Fibroblast of villous mesenchyme (primary cell): ENCODE measurements at regions not wholly inside any gene's neighbourhood (a gene's known extent, or its start where the extent isn't known, plus 50 kb on each side); places are given as distances from the start of the nearest gene placed in this dataset.

Source experiments
- DNase-seq: peaks from one replicate; pipeline ENCODE4 v3.0.0-alpha.2; 2010; ENCODE audit warnings: low read depth
- H3K4me3 ChIP-seq: 2 replicates; pipeline ENCODE4 v1.5.1; 2011; ENCODE audit warnings: low read depth, mild to moderate bottlenecking, low read length
- TF ChIP-seq, protein P1 (sequence below): IDR thresholded peaks from 2 replicates; pipeline ENCODE4 v1.5.1; 2012; ENCODE audit warnings: low read depth, mild to moderate bottlenecking, low read length; ENCODE audit not compliant: insufficient read depth

- H3K4me3 ChIP-seq: no peak overlapping the region
- no peak for DNase-seq
- TF ChIP-seq, protein P1, sequence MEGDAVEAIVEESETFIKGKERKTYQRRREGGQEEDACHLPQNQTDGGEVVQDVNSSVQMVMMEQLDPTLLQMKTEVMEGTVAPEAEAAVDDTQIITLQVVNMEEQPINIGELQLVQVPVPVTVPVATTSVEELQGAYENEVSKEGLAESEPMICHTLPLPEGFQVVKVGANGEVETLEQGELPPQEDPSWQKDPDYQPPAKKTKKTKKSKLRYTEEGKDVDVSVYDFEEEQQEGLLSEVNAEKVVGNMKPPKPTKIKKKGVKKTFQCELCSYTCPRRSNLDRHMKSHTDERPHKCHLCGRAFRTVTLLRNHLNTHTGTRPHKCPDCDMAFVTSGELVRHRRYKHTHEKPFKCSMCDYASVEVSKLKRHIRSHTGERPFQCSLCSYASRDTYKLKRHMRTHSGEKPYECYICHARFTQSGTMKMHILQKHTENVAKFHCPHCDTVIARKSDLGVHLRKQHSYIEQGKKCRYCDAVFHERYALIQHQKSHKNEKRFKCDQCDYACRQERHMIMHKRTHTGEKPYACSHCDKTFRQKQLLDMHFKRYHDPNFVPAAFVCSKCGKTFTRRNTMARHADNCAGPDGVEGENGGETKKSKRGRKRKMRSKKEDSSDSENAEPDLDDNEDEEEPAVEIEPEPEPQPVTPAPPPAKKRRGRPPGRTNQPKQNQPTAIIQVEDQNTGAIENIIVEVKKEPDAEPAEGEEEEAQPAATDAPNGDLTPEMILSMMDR: no peak
Measured at GRCh38 chr21:28749536-28749935, 243.1 kb downstream of the LTN1 start.

DNA sequence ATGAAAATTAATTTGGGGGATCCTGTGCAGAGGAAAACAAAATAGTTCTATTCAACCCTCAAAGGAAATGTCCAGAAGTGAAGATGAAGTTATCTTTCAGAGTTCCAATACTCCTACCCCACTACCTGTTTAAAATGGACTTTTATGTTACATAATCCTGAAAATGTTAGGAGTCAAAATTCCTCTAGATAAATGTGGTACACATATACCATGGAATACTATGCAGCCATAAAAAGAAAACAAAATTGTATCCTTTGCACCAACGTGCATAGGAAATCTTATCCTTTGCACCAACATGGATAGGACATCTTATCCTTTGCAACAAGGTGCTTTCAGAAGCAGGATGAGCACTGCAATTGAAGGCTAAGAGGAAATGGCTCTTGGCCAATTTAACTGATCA, 245.2 kb downstream of the LTN1 start:
- no peak overlapping the region for H3K4me3 ChIP-seq
- TF ChIP-seq, protein P1: no peak
- DNase-seq: no peak

DNA sequence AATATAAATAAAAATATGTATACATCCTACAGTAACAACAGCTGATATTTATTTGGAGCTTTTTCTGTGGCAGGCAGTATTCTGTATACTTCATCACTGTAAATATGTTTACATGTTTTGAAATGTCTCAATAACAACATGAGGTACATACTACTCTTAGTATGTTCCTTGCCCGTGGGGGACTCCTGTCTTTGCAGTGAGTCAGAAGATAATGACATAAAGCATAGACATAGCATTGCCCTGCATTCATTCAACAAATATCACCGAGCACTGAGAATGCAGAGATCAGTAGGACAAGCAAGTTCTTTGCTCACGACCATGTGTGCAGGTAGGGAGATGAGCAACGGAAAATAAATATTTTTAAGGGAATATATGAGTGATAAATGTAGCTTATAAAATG, 246.5 kb downstream of the LTN1 start:
- H3K4me3 ChIP-seq: no peak overlapping the region
- TF ChIP-seq, protein P1: no peak
- no peak for DNase-seq

DNA sequence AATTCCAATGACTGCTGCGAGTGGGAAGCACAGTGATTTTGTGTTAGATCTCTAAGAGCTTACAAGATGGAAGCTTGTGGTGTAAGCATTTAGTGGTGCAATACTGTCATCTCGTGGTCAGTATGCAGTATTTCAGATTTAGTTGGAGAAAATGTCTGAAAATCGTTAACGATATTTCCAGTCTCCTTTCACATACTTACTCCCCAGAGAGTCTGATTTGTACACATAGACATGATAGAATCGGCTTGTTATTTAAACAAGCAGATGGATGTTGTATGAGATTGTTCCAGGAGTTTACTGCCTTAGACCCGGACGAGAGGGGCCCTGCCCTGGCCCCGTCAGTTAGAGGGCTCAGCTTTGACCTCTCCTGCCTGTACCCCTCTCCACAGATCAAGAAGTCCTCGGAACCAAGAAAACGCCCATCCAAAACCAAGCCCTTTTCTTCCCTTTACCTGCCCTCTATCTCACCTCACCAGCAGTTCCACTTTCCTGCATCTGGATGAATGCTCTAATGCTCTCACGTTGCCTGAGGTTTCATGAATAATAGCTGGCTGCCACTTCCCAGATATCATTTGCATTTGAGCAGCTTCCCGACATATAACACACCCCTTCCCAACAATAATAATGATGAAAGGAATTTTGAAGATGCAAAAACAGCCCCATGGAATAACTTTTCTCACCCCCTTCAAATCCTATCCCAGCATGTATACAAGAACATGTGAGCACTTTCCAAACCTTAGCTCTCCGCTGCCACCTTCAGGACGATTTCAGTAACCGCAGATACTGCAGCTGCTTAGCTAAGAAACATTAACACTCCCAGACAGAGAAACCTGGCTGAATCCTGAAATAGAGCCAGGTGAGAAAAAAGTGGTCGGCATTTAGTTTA, 247.3 kb downstream of the LTN1 start:
- TF ChIP-seq, protein P1: peak; percentile 92
- DNase-seq: peak; percentile 92
- H3K4me3 ChIP-seq: peak overlapping the region; percentile 50

- TF ChIP-seq, protein P1: no peak
- no peak for DNase-seq
- no peak overlapping the region for H3K4me3 ChIP-seq
Measured at GRCh38 chr21:28743723-28744122, 249.0 kb downstream of the LTN1 start.

DNA sequence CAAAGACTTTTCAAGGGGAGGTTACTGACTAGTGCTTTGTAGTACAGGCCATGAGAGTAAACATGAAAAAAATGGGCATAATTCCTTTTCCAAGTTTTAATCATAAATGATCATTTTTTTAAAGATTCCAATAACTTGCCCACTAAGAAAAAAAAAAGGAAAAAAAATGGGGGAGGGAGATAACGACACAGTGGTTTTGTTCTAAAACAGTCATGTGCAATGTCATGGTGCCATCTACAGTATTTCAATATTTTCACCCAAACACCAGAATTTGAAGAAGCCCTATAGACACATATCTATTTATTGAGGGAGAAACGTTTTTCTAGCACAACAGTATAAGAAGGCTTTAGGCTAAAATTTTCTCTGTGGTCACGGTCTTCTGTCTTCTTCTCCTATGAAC, 250.2 kb downstream of the LTN1 start:
- H3K4me3 ChIP-seq: no peak overlapping the region
- DNase-seq: peak; percentile 29
- TF ChIP-seq, protein P1: peak; percentile 29
